ENCODE measurements at regions not wholly inside any gene's neighbourhood (a gene's known extent, or its start where the extent isn't known, plus 50 kb on each side); places are given as distances from the start of the nearest gene placed in this dataset.

DNA sequence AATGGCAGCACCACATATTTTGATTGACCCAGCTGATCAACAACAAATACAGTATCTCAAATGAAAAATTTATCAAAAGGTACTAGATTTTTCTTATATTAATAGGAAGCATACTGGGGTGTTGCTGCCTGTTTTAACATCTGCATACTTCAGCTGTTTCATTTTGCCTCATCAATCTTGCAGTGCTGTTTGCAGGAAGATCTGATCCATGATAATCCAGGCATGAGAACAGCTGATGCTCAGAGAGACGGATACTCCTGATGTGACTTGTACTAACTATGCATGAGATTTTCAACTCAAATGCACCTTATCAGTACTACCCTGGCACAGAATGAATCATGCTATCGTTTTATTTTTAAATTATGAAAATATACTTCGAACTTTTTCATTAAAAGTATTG, 2136.8 kb downstream of the PCDH9 start:
- H3K36me3 ChIP-seq (ENCODE audit: control insufficient read depth in 2 of 2, extremely low read depth in 1 of 2, insufficient read depth in 2 of 2, low read length in 2 of 2): no peaks in the 10 kb centered on the region
- no peaks in the 10 kb centered on the region for H3K27me3 ChIP-seq (ENCODE audit: control insufficient read depth in 2 of 2, insufficient read depth in 2 of 2, low read length in 2 of 2)
- TF ChIP-seq FOS (IDR thresholded peaks at IDR 0.05; ENCODE audit: borderline replicate concordance, insufficient read depth, low read length) (no peak), POLR2A (IDR thresholded peaks at IDR 0.05; ENCODE audit: low read depth, low read length) (no peak), MAX (IDR thresholded peaks at IDR 0.05; ENCODE audit: insufficient read depth, insufficient read length) (no peak), MYC (IDR thresholded peaks at IDR 0.05; ENCODE audit: low read depth, low read length) (no peak), POLR2AphosphoS5 (IDR thresholded peaks at IDR 0.05; ENCODE audit: insufficient read depth, low read depth, low read length) (no peak), EZH2 (IDR thresholded peaks at IDR 0.05; ENCODE audit: borderline replicate concordance, low read depth, low read length, severe bottlenecking) (no peak), GATA2 (IDR thresholded peaks at IDR 0.05; ENCODE audit: insufficient read depth, insufficient read length, low read depth, low read length) (no peak), CTCF (IDR thresholded peaks at IDR 0.05; ENCODE audit: extremely low read depth in 1 of 2, insufficient read depth in 1 of 2, low read depth in 1 of 2, low read length in 2 of 2) (no peak), JUN (IDR thresholded peaks at IDR 0.05; ENCODE audit: borderline replicate concordance, insufficient read depth, insufficient read length, low read depth) (no peak)
- POLR2A ChIA-PET: no interaction called here
- H3K9me1 ChIP-seq (replicated peaks; ENCODE audit: control insufficient read depth, extremely low read depth, insufficient read depth, low read length): no peaks in the 10 kb centered on the region
- FAIRE-seq (no peak), DNase-seq (ENCODE audit: low read depth, low spot score) (no peak)
- no peak overlapping the region for H3K27ac ChIP-seq (ENCODE audit: insufficient read depth, low read depth, low read length)
- no peak overlapping the region for H2AFZ ChIP-seq (ENCODE audit: low read depth, low read length)
- no TSS peak for BruUV-seq (replicated peaks)
- dilution Hi-C loops (cut with MboI; ENCODE audit: extremely low pct_ligation_motif_present, low sequenced_read_pairs) (no loop called here), intact Hi-C loops (cut with micrococcal nuclease) (no loop called here)
- no peaks in the 10 kb centered on the region for H3K79me2 ChIP-seq (ENCODE audit: control insufficient read depth, insufficient read depth, low read length)
- no peaks in the 10 kb centered on the region for H3K9me3 ChIP-seq (replicated peaks; ENCODE audit: control insufficient read depth, insufficient read depth, low read length)
- no peaks in the 10 kb centered on the region for H4K20me1 ChIP-seq (replicated peaks; ENCODE audit: control insufficient read depth, extremely low read depth, insufficient read depth, low read length)
- H3K9ac ChIP-seq (replicated peaks; ENCODE audit: extremely low read depth, insufficient read depth, low read length): no peak overlapping the region
- no peak overlapping the region for H3K4me3 ChIP-seq (replicated peaks in 1 of 3; ENCODE audit: insufficient read depth in 1 of 3, low read depth in 1 of 3, low read length in 3 of 3)
- H3K4me1 ChIP-seq (ENCODE audit: control insufficient read depth, extremely low read depth, insufficient read depth, low read length): no peaks in the 10 kb centered on the region
- no peak overlapping the region for H3K4me2 ChIP-seq (ENCODE audit: insufficient read depth, low read length)
- CTCF ChIA-PET: no interaction called here

Measured in endothelial cell of umbilical vein (primary cell).